ENCODE measurements at regions not wholly inside any gene's neighbourhood (a gene's known extent, or its start where the extent isn't known, plus 50 kb on each side); places are given as distances from the start of the nearest gene placed in this dataset.

DNA sequence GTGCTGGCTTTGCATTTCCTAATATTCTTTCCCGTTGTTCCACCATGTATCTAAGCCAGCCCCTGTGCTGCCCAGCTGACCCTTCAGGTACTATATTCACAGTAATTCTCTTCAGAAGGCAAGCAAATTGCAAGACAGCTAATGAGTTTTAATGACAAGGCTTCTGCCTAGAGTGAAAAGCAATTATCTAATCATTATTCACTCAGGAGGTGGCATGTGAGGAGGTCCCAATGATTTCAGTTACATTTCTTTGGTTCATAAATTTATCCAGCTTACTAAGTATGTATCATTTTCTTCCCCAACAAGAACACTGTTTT, 123.0 kb downstream of the RASGEF1B start:
- TF ChIP-seq EZH2 (IDR thresholded peaks at IDR 0.05; ENCODE audit: borderline replicate concordance): no peak
- TF ChIP-seq, protein P1, sequence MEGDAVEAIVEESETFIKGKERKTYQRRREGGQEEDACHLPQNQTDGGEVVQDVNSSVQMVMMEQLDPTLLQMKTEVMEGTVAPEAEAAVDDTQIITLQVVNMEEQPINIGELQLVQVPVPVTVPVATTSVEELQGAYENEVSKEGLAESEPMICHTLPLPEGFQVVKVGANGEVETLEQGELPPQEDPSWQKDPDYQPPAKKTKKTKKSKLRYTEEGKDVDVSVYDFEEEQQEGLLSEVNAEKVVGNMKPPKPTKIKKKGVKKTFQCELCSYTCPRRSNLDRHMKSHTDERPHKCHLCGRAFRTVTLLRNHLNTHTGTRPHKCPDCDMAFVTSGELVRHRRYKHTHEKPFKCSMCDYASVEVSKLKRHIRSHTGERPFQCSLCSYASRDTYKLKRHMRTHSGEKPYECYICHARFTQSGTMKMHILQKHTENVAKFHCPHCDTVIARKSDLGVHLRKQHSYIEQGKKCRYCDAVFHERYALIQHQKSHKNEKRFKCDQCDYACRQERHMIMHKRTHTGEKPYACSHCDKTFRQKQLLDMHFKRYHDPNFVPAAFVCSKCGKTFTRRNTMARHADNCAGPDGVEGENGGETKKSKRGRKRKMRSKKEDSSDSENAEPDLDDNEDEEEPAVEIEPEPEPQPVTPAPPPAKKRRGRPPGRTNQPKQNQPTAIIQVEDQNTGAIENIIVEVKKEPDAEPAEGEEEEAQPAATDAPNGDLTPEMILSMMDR (IDR thresholded peaks at IDR 0.05; ENCODE audit: poor library complexity): no peak
- no peak for TF ChIP-seq EZH2phosphoT487 (IDR thresholded peaks at IDR 0.05; ENCODE audit: low read depth, severe bottlenecking, unreplicated experiment)
